NCI-H1417 treated with DMSO at 0.1 percent for 48 hours (cell line): ENCODE measurements at regions not wholly inside any gene's neighbourhood (a gene's known extent, or its start where the extent isn't known, plus 50 kb on each side); places are given as distances from the start of the nearest gene placed in this dataset.
A peak's percentile ranks its signal among the peaks of the same experiment; 100 is the strongest.

Source experiments
- DNase-seq: peaks from one replicate; lab custom pipeline; 2025; lab: John Stamatoyannopoulos, UW

GRCh38 chr18:23387265-23387664, 65.8 kb upstream of the RIOK3 start:
- no peak for DNase-seq

GRCh38 chr18:23388357-23388756, 64.7 kb upstream of the RIOK3 start:
- DNase-seq, result no peak

- no peak for DNase-seq
Observed at GRCh38 chr18:23391156-23391555, 61.9 kb upstream of the RIOK3 start.

- DNase-seq, result no peak
Observed at GRCh38 chr18:23397907-23398306, 55.2 kb upstream of the RIOK3 start.

GRCh38 chr18:23398401-23398800, 54.7 kb upstream of the RIOK3 start:
- DNase-seq, result no peak

GRCh38 chr18:23399067-23399466, 54.0 kb upstream of the RIOK3 start:
- DNase-seq, result no peak

- DNase-seq, result no peak
Observed at GRCh38 chr18:23400918-23401317, 52.2 kb upstream of the RIOK3 start.

- DNase-seq, result peak; percentile 52
Observed at GRCh38 chr18:23401400-23402347, 51.4 kb upstream of the RIOK3 start.
